IMR-90 (cell line): ENCODE measurements at regions not wholly inside any gene's neighbourhood (a gene's known extent, or its start where the extent isn't known, plus 50 kb on each side); places are given as distances from the start of the nearest gene placed in this dataset.

Source experiments
- ATAC-seq: fragments of 200-7000 bp; cut with Tn5 transposase; 2 replicates; pipeline ENCODE4 v1.9.1; 2020; ENCODE audit warnings: low read depth, mild to moderate bottlenecking, moderate library complexity
- BruUV-seq: library from RNA; stranded (reverse); fragments of 400-500 nt; replicated peaks from 2 replicates; lab custom pipeline; 2021; lab: Mats Ljungman, UMichigan
- CTCF ChIA-PET: fragments of 300-600 bp; formaldehyde crosslinking; extraction: SDS; loops from one replicate; lab custom pipeline; 2021; ENCODE audit warnings: antibody characterized with exemption; lab: Yijun Ruan, JAX
- POLR2A ChIA-PET: fragments of 300-600 bp; sonication (Branson Sonifier 250); formaldehyde crosslinking; loops from one replicate; lab custom pipeline; 2022; ENCODE audit warnings: antibody characterized with exemption; ENCODE audit not compliant: unreplicated experiment; lab: Charles Lee
- DNase-seq: peaks from one replicate; pipeline ENCODE4 v3.0.0; 2013
- H2AFZ ChIP-seq: replicated peaks from 2 replicates; pipeline ENCODE3; 2013; ENCODE audit warnings: low read length, mild to moderate bottlenecking; ENCODE audit not compliant: poor library complexity
- H2AK5ac ChIP-seq: 2 replicates; pipeline ENCODE4 v1.6.1; 2013; ENCODE audit warnings: low read depth, low read length, inconsistent platforms
- H2AK9ac ChIP-seq: replicated peaks from 2 replicates; pipeline ENCODE3; 2013; ENCODE audit warnings: mild to moderate bottlenecking, low read depth, low read length, moderate library complexity; ENCODE audit not compliant: poor library complexity
- H2BK120ac ChIP-seq: 2 replicates; pipeline ENCODE4 v1.6.1; 2013; ENCODE audit warnings: low read depth, low read length, inconsistent platforms
- H2BK15ac ChIP-seq: 3 replicates; pipeline ENCODE4 v1.6.1; 2013; ENCODE audit warnings: low read depth, low read length, inconsistent platforms
- H2BK20ac ChIP-seq: 2 replicates; pipeline ENCODE4 v1.6.1; 2013; ENCODE audit warnings: low read depth, mild to moderate bottlenecking, inconsistent platforms, low read length, moderate library complexity
- H2BK5ac ChIP-seq: 2 replicates; pipeline ENCODE4 v1.6.1; 2013; ENCODE audit warnings: mild to moderate bottlenecking, low read depth, low read length, inconsistent platforms; ENCODE audit not compliant: poor library complexity, severe bottlenecking
- H3K14ac ChIP-seq: replicated peaks from 2 replicates; pipeline ENCODE4 v1.6.1; 2013; ENCODE audit warnings: low read depth, low read length, inconsistent platforms
- H3K18ac ChIP-seq: 2 replicates; pipeline ENCODE4 v1.6.1; 2013; ENCODE audit warnings: low read depth, low read length, control low read depth
- H3K23ac ChIP-seq: 2 replicates; pipeline ENCODE4 v1.6.1; 2013; ENCODE audit warnings: low read depth, low read length, inconsistent platforms
- H3K27ac ChIP-seq: 2 replicates; pipeline ENCODE4 v1.5.1; 2013; ENCODE audit warnings: mild to moderate bottlenecking, control low read depth, low read length; ENCODE audit not compliant: insufficient read depth
- H3K27me3 ChIP-seq: 2 replicates; pipeline ENCODE4 v1.6.1; 2013; ENCODE audit warnings: low read length; ENCODE audit not compliant: control insufficient read depth, insufficient read depth
- H3K36me3 ChIP-seq: 2 replicates; pipeline ENCODE4 v1.6.1; 2013; ENCODE audit warnings: low read length, mixed read lengths; ENCODE audit not compliant: control insufficient read depth, insufficient read depth
- H3K4ac ChIP-seq: 2 replicates; pipeline ENCODE4 v1.6.1; 2013; ENCODE audit warnings: low read depth, low read length, inconsistent platforms
- H3K4me1 ChIP-seq: 2 replicates; pipeline ENCODE4 v1.6.1; 2013; ENCODE audit warnings: low read length, mixed read lengths; ENCODE audit not compliant: control insufficient read depth, insufficient read depth
- H3K4me2 ChIP-seq: 2 replicates; pipeline ENCODE4 v1.6.1; 2013; ENCODE audit warnings: low read depth, mild to moderate bottlenecking, control low read depth, low read length, moderate library complexity
- H3K4me3 ChIP-seq: 2 replicates; pipeline ENCODE4 v1.5.1; 2013; ENCODE audit warnings: low read depth, mild to moderate bottlenecking, control low read depth, low read length, moderate library complexity; ENCODE audit not compliant: insufficient read depth
- H3K56ac ChIP-seq: 2 replicates; pipeline ENCODE4 v1.6.1; 2013; ENCODE audit warnings: low read length, inconsistent platforms; ENCODE audit not compliant: insufficient read depth; ENCODE audit errors: extremely low read depth
- H3K79me1 ChIP-seq, 2 experiments: 2 replicates each; pipeline ENCODE4 v1.6.1; 2013; ENCODE audit warnings: low read length in 2 of 2, inconsistent platforms in 1 of 2, low read depth in 1 of 2
- H3K9ac ChIP-seq: 2 replicates; pipeline ENCODE4 v1.6.1; 2013; ENCODE audit warnings: low read depth, low read length, control low read depth
- H3K9me1 ChIP-seq: 2 replicates; pipeline ENCODE4 v1.6.1; 2013; ENCODE audit warnings: low read length, inconsistent platforms; ENCODE audit not compliant: insufficient read depth
- H3K9me3 ChIP-seq: 2 replicates; pipeline ENCODE4 v1.6.1; 2013; ENCODE audit warnings: low read length; ENCODE audit not compliant: control insufficient read depth, insufficient read depth
- H4K20me1 ChIP-seq: 2 replicates; pipeline ENCODE4 v1.6.1; 2013; ENCODE audit warnings: low read length, inconsistent platforms; ENCODE audit not compliant: insufficient read depth
- H4K5ac ChIP-seq: 2 replicates; pipeline ENCODE4 v1.6.1; 2013; ENCODE audit warnings: mild to moderate bottlenecking, low read depth, low read length, control low read depth
- H4K8ac ChIP-seq, 2 experiments: 2 replicates each; pipeline ENCODE4 v1.6.1; 2013; ENCODE audit warnings: low read depth in 2 of 2, low read length in 2 of 2, control low read depth in 1 of 2, inconsistent platforms in 1 of 2
- H4K91ac ChIP-seq: 2 replicates; pipeline ENCODE4 v1.6.1; 2013; ENCODE audit warnings: low read depth, low read length, inconsistent platforms; ENCODE audit not compliant: insufficient read depth
- FOS ChIP-seq: fragments of 150-350 bp; IDR thresholded peaks from 2 replicates; pipeline ENCODE4 v1.6.1; 2016; ENCODE audit warnings: low read depth, low read length
- POLR2A ChIP-seq: IDR thresholded peaks from 2 replicates; pipeline ENCODE4 v1.6.1; 2012; ENCODE audit warnings: mild to moderate bottlenecking, low read depth, low read length
- RAD21 ChIP-seq: IDR thresholded peaks from 2 replicates; pipeline ENCODE4 v1.6.1; 2012; ENCODE audit warnings: low read length, improper control_type of control experiment
- dilution Hi-C: fragments of 300-500 bp; cut with HindIII; formaldehyde crosslinking; loops from one replicate; pipeline ENCODE4 v1.14.3; 2018; ENCODE audit warnings: low sequenced_read_pairs; ENCODE audit not compliant: unreplicated experiment
- in situ Hi-C: fragments of 300-500 bp; cut with MboI; formaldehyde crosslinking; loops from 3 replicates; pipeline ENCODE4 v1.14.3; 2019; ENCODE audit warnings: low sequenced_read_pairs, inconsistent platforms, mixed read lengths
- intact Hi-C: fragments of 100-400 bp; cut with micrococcal nuclease; formaldehyde crosslinking; loops from 2 replicates; pipeline ENCODE4 v1.10.0; 2022
- TF ChIP-seq, protein P1 (sequence below): fragments of 150-350 bp; IDR thresholded peaks from 2 replicates; pipeline ENCODE4 v1.6.1; 2016; ENCODE audit warnings: low read depth, mild to moderate bottlenecking, low read length, moderate library complexity, borderline replicate concordance
- TF ChIP-seq, protein P2 (sequence below): fragments of 150-350 bp; IDR thresholded peaks from 2 replicates; pipeline ENCODE4 v1.6.1; 2017; ENCODE audit warnings: mild to moderate bottlenecking, antibody characterized with exemption, low read length, low read depth

DNA sequence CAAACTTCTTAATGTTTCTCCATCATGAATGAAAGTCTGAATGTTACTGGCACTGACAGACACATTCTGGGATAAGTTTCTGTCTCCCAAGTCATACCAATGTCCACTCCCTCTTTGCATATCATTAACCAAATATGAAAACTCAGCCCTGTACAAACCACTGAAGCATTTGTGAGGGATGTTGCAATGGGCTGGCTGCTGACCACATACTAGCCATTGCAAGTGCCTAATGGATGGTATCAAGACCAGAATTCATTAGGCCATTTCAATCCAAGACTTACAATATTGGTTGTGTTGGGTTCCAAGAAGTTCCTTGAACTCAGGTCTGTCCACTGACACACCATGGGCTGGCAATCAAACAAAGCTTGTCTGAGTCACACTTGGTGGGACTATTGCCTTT lies 73.8 kb downstream of the CBLN2 start:
- H3K9ac ChIP-seq = no peak overlapping the region
- DNase-seq = no peak
- H3K9me1 ChIP-seq = no peaks in the 10 kb centered on the region
- H3K4me3 ChIP-seq = no peak overlapping the region
- H3K36me3 ChIP-seq = no peaks in the 10 kb centered on the region
- H3K79me1 ChIP-seq = no peaks in the 10 kb centered on the region
- no peak overlapping the region for H2BK20ac ChIP-seq
- H3K23ac ChIP-seq = no peak overlapping the region
- H2AK9ac ChIP-seq = no peak overlapping the region
- in situ Hi-C loops (no loop called here), dilution Hi-C loops (no loop called here), intact Hi-C loops (no loop called here)
- no peak overlapping the region for H3K4me2 ChIP-seq
- H4K5ac ChIP-seq = no peak overlapping the region
- H3K4me1 ChIP-seq = no peaks in the 10 kb centered on the region
- no peaks in the 10 kb centered on the region for H3K27me3 ChIP-seq
- TF ChIP-seq, protein P1, sequence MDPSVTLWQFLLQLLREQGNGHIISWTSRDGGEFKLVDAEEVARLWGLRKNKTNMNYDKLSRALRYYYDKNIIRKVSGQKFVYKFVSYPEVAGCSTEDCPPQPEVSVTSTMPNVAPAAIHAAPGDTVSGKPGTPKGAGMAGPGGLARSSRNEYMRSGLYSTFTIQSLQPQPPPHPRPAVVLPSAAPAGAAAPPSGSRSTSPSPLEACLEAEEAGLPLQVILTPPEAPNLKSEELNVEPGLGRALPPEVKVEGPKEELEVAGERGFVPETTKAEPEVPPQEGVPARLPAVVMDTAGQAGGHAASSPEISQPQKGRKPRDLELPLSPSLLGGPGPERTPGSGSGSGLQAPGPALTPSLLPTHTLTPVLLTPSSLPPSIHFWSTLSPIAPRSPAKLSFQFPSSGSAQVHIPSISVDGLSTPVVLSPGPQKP = no peak
- TF ChIP-seq, protein P2, sequence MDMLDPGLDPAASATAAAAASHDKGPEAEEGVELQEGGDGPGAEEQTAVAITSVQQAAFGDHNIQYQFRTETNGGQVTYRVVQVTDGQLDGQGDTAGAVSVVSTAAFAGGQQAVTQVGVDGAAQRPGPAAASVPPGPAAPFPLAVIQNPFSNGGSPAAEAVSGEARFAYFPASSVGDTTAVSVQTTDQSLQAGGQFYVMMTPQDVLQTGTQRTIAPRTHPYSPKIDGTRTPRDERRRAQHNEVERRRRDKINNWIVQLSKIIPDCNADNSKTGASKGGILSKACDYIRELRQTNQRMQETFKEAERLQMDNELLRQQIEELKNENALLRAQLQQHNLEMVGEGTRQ = no peak
- TF ChIP-seq RAD21 (no peak), FOS (no peak), POLR2A (no peak)
- H3K9me3 ChIP-seq = peaks cover 7% of the 10 kb centered on the region
- no peak overlapping the region for H3K14ac ChIP-seq
- no peak overlapping the region for H3K56ac ChIP-seq
- H3K4ac ChIP-seq = no peak overlapping the region
- ChIA-PET CTCF (no interaction called here), POLR2A (no interaction called here)
- no peak overlapping the region for H2BK5ac ChIP-seq
- H2AK5ac ChIP-seq = no peak overlapping the region
- no peak for ATAC-seq
- H3K18ac ChIP-seq = no peak overlapping the region
- no peak overlapping the region for H4K91ac ChIP-seq
- H3K27ac ChIP-seq = no peak overlapping the region
- H2BK15ac ChIP-seq = no peak overlapping the region
- H2BK120ac ChIP-seq = no peak overlapping the region
- H4K8ac ChIP-seq = no peak overlapping the region
- no peaks in the 10 kb centered on the region for H4K20me1 ChIP-seq
- no peak overlapping the region for H2AFZ ChIP-seq
- no TSS peak for BruUV-seq
